HCT116 (cell line): ENCODE measurements at regions not wholly inside any gene's neighbourhood (a gene's known extent, or its start where the extent isn't known, plus 50 kb on each side); places are given as distances from the start of the nearest gene placed in this dataset.

Experiments
- EZH2 ChIP-seq: fragments of 200-600 bp; sonication (generic); IDR thresholded peaks from 2 replicates; pipeline ENCODE4 v1.6.1; 2017; ENCODE audit warnings: antibody characterized with exemption, mixed run types
- EZH2phosphoT487 ChIP-seq: fragments of 200-600 bp; IDR thresholded peaks from 2 replicates; pipeline ENCODE4 v1.6.1; 2018; ENCODE audit warnings: antibody characterized with exemption, borderline replicate concordance
- POLR2A ChIP-seq: IDR thresholded peaks from 2 replicates; pipeline ENCODE4 v1.7.0; 2011; ENCODE audit warnings: borderline replicate concordance; ENCODE audit not compliant: insufficient read depth, insufficient read length; ENCODE audit errors: extremely low read depth
- POLR2AphosphoS5 ChIP-seq: IDR thresholded peaks from 2 replicates; pipeline ENCODE4 v1.6.1; 2011; ENCODE audit warnings: mild to moderate bottlenecking, low read depth, low read length, moderate library complexity
- RAD21 ChIP-seq: IDR thresholded peaks from 2 replicates; pipeline ENCODE4 v1.6.1; 2012; ENCODE audit warnings: low read depth, mild to moderate bottlenecking
- TCF7L2 ChIP-seq: IDR thresholded peaks from 2 replicates; pipeline ENCODE4 v1.7.0; 2011; ENCODE audit warnings: borderline replicate concordance, inconsistent platforms; ENCODE audit not compliant: insufficient read depth, insufficient read length; ENCODE audit errors: extremely low read depth
- TF ChIP-seq, protein P1 (sequence below), 3 experiments: fragments of 200-600 bp in 1 of 3; sonication (generic) in 1 of 3; IDR thresholded peaks in 2 of 3; conservative IDR thresholded peaks in 1 of 3; 2 replicates each; pipeline ENCODE4 v1.5.1; 2012 to 2017; ENCODE audit warnings: low read depth in 2 of 3, low read length in 2 of 3, antibody characterized with exemption in 1 of 3, borderline replicate concordance in 1 of 3, control low read depth in 1 of 3, mild to moderate bottlenecking in 1 of 3, mixed read lengths in 1 of 3, mixed run types in 1 of 3, moderate library complexity in 1 of 3; ENCODE audit not compliant: insufficient read depth in 1 of 3
- TF ChIP-seq, protein P2 (sequence below): IDR thresholded peaks from 2 replicates; pipeline ENCODE4 v1.6.1; 2012
- TF ChIP-seq, protein P3 (sequence below): IDR thresholded peaks from 2 replicates; pipeline ENCODE4 v1.6.1; 2012; ENCODE audit warnings: low read depth

DNA sequence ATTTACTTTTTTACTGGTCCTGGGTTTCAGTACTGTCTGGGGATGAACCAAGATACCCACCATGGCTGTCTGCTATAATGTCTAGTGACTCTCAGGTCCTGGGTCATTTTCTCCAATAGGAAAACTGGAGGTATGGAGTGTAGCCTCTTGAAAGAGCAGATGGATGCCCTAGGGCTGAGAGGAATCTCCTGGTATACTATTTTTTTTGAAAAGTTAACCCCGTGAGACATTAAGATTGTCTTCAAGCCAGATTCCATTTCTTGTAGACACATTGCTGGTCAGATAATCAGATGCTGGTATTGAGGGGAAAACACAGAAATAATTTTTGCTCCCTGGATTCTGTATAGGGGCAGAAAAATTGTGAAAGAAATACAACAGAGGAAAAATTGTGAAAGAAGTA lies 97.3 kb downstream of the ZNF680 start:
- TF ChIP-seq, protein P1, sequence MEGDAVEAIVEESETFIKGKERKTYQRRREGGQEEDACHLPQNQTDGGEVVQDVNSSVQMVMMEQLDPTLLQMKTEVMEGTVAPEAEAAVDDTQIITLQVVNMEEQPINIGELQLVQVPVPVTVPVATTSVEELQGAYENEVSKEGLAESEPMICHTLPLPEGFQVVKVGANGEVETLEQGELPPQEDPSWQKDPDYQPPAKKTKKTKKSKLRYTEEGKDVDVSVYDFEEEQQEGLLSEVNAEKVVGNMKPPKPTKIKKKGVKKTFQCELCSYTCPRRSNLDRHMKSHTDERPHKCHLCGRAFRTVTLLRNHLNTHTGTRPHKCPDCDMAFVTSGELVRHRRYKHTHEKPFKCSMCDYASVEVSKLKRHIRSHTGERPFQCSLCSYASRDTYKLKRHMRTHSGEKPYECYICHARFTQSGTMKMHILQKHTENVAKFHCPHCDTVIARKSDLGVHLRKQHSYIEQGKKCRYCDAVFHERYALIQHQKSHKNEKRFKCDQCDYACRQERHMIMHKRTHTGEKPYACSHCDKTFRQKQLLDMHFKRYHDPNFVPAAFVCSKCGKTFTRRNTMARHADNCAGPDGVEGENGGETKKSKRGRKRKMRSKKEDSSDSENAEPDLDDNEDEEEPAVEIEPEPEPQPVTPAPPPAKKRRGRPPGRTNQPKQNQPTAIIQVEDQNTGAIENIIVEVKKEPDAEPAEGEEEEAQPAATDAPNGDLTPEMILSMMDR (IDR thresholded peaks at IDR 0.05 in 2 of 3, conservative IDR thresholded peaks at IDR 0.05 in 1 of 3; ENCODE audit: borderline replicate concordance in 1 of 3, insufficient read depth in 1 of 3, low read depth in 2 of 3, low read length in 2 of 3): no peak
- TF ChIP-seq, protein P2, sequence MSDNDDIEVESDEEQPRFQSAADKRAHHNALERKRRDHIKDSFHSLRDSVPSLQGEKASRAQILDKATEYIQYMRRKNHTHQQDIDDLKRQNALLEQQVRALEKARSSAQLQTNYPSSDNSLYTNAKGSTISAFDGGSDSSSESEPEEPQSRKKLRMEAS: no peak
- no peak for TF ChIP-seq EZH2phosphoT487
- TF ChIP-seq POLR2AphosphoS5: no peak
- no peak for TF ChIP-seq POLR2A
- no peak for TF ChIP-seq TCF7L2
- no peak for TF ChIP-seq EZH2
- TF ChIP-seq RAD21: no peak
- TF ChIP-seq, protein P3, sequence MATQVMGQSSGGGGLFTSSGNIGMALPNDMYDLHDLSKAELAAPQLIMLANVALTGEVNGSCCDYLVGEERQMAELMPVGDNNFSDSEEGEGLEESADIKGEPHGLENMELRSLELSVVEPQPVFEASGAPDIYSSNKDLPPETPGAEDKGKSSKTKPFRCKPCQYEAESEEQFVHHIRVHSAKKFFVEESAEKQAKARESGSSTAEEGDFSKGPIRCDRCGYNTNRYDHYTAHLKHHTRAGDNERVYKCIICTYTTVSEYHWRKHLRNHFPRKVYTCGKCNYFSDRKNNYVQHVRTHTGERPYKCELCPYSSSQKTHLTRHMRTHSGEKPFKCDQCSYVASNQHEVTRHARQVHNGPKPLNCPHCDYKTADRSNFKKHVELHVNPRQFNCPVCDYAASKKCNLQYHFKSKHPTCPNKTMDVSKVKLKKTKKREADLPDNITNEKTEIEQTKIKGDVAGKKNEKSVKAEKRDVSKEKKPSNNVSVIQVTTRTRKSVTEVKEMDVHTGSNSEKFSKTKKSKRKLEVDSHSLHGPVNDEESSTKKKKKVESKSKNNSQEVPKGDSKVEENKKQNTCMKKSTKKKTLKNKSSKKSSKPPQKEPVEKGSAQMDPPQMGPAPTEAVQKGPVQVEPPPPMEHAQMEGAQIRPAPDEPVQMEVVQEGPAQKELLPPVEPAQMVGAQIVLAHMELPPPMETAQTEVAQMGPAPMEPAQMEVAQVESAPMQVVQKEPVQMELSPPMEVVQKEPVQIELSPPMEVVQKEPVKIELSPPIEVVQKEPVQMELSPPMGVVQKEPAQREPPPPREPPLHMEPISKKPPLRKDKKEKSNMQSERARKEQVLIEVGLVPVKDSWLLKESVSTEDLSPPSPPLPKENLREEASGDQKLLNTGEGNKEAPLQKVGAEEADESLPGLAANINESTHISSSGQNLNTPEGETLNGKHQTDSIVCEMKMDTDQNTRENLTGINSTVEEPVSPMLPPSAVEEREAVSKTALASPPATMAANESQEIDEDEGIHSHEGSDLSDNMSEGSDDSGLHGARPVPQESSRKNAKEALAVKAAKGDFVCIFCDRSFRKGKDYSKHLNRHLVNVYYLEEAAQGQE: no peak
